GM13976 (cell line): ENCODE measurements at regions not wholly inside any gene's neighbourhood (a gene's known extent, or its start where the extent isn't known, plus 50 kb on each side); places are given as distances from the start of the nearest gene placed in this dataset.

Source experiments
- DNase-seq: peaks from one replicate; pipeline ENCODE4 v3.0.0; 2012; ENCODE audit warnings: low spot score
- in situ Hi-C: fragments of 300-500 bp; cut with MboI; formaldehyde crosslinking; loops from one replicate; pipeline ENCODE4 v1.12.0; 2022; ENCODE audit warnings: low sequenced_read_pairs, mixed read lengths, inconsistent platforms; ENCODE audit not compliant: unreplicated experiment
- TF ChIP-seq, protein P1 (sequence below): IDR thresholded peaks from 2 replicates; pipeline ENCODE4 v1.5.1; 2012; ENCODE audit warnings: borderline replicate concordance, mild to moderate bottlenecking; ENCODE audit not compliant: insufficient read depth; ENCODE audit errors: extremely low read depth, missing control alignments, control extremely low read depth

DNA sequence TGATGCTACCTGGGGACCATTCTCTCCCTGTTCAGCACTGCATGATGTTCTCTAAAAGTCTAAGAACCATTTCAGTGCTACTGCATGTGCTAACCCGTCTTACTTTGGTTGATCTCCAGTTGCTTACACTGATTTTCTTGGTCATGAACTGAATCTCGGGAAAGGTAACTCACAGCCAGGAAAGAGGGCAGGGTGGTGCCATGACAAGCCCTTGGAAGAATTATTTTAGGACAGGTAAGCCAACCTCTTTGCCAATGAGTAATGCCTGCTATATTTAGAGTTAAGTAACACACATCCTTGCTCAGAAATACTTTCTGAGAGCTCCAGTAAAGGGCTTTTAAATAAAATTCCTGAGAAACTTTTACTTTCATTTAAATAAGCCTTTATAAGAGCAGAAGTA is 126.7 kb downstream of the ARL4A start:
- in situ Hi-C loops, result no loop called here
- DNase-seq, result no peak
- TF ChIP-seq, protein P1, sequence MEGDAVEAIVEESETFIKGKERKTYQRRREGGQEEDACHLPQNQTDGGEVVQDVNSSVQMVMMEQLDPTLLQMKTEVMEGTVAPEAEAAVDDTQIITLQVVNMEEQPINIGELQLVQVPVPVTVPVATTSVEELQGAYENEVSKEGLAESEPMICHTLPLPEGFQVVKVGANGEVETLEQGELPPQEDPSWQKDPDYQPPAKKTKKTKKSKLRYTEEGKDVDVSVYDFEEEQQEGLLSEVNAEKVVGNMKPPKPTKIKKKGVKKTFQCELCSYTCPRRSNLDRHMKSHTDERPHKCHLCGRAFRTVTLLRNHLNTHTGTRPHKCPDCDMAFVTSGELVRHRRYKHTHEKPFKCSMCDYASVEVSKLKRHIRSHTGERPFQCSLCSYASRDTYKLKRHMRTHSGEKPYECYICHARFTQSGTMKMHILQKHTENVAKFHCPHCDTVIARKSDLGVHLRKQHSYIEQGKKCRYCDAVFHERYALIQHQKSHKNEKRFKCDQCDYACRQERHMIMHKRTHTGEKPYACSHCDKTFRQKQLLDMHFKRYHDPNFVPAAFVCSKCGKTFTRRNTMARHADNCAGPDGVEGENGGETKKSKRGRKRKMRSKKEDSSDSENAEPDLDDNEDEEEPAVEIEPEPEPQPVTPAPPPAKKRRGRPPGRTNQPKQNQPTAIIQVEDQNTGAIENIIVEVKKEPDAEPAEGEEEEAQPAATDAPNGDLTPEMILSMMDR, result no peak

DNA sequence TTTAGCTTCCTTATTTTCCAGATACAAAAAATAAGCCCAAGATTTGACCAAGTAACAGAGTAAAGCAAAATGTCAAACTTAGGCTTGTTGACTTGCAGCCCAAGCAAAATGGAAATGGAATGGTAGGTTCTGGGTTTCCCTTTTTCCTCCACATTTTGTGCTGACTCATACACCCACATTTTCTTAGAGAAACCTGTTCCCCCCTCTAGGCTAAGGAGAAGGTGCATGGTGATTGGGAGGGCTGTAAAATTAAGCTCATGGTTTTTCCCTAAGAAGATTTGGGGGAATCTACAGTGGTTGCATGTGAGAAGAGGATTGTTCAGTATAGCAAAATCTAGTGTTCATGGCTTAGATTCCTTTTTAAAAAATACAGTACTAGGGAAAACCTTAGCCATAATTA is 127.4 kb downstream of the ARL4A start:
- in situ Hi-C loops, result no loop called here
- DNase-seq, result no peak

DNA sequence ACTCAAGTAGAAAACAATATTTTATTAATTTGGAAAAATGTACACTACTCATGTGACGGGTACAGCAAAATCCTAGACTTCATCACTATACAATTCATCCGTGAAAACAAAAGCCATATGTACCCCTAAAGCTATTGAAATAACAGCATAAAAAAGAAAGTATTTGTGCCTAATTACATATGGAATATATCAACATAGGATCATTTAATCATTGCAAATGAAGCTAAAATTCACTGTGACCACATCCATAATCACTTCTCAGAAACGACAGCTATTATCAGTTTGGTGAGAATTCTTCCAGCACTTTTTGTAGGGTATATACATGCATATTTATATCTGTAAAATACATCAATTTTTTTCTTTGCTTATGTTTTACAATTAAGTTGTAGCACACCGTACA is 128.0 kb downstream of the ARL4A start:
- in situ Hi-C loops, result no loop called here
- TF ChIP-seq, protein P1, result no peak
- no peak for DNase-seq

More for the DNA sequence above, 127.4 kb downstream of the ARL4A start:
- TF ChIP-seq, protein P1, result no peak

DNA sequence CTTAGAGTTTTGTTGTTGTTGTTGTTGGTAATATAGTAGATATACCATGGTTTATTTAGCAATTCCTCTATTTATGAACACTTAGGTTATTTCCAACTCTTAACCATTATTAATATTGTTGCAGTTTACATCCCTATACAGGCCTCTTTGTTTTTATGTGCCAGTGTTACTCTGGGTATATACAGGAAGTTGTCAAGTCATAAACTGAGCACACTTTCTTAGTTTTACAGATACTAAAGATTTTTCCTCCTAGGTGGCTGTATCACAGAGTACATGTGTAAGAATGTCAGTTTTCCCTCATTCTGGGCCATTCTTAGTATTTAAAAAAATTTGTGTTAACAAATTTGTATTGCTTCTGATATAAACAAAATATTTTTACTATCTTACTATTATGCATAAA is 128.4 kb downstream of the ARL4A start:
- TF ChIP-seq, protein P1, result no peak
- in situ Hi-C loops, result no loop called here
- DNase-seq, result no peak

DNA sequence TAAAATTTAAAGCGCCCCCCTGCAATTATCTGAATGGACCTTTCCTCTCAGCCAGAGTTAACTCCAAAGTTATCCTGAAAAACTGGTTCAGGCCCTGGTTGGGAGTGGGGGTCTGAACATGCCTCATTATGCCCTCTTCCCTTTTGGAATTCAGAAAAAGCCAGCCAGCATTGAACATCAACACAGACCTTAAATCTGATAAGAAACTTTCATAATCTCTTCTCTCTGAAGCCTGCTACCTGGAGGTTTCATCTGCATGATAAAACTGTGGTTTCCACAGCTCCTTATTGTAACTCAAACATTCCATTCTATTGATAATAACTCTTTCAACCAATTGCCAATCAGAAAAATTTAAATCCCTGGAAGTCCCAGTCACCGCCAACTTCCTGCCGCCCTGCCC is 133.3 kb downstream of the ARL4A start:
- TF ChIP-seq, protein P1, result no peak
- DNase-seq, result no peak
- in situ Hi-C loops, result no loop called here

DNA sequence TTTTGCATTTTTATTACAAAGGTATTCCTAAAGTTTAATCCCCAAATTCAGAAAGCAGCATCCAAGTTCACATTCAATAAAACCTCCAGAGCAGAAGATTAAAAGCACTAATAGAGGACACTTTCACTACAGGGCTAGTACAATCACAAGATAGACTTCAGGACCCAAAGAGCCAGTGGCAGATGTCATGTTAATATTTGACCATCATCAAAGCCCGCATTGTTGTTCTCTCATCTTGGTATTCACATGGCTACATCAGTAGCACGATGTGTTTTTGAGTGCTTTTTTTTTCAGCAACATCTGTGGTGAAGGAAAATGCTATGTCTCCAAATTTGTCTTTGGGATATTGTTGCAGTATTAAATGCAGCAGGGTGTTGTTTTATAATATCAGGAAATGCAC is 134.3 kb downstream of the ARL4A start:
- in situ Hi-C loops, result no loop called here

DNA sequence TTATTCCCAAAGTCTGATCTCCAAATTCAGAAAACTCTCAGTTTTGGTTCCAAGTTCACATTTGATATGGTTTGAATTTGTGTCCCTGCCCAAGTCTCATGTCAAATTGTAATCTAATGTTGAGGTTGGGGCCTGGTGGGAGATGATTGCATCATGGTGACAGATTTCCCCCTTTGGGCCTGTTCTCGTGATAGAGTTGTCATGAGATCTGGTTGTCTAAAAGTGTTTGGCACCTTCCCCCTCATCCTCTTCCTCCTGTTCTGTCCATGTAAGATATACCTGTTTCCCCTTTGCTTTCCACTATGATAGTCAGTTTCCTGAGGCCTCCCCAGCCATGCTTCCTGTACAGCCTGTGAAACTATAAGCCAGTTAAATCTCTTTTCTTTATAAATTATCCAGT is 138.6 kb downstream of the ARL4A start:
- no peak for DNase-seq
- TF ChIP-seq, protein P1, result no peak
- in situ Hi-C loops, result no loop called here

More for the DNA sequence above, 134.3 kb downstream of the ARL4A start:
- DNase-seq, result no peak
- TF ChIP-seq, protein P1, result no peak
